ENCODE measurements at regions not wholly inside any gene's neighbourhood (a gene's known extent, or its start where the extent isn't known, plus 50 kb on each side); places are given as distances from the start of the nearest gene placed in this dataset.

GRCh38 chr14:94953541-94954260 lies 183.8 kb upstream of the GSC start:
- POLR2A ChIA-PET: interaction anchor here (0.7 to 1.2 kb wide), 2 partner anchors 12 to 471 kb away, joined by 3 to 5 read pairs; no protein-coding TSS in a partner anchor
- no peak for DNase-seq (ENCODE audit: low spot score)
- H3K4me3 ChIP-seq (ENCODE audit: low read depth, low read length, poor library complexity, severe bottlenecking): no peak overlapping the region
- H3K79me2 ChIP-seq (ENCODE audit: insufficient read depth, low read depth, low read length): no peaks in the 10 kb centered on the region
- no peak overlapping the region for H2AFZ ChIP-seq (ENCODE audit: low read length)
- H4K20me1 ChIP-seq (ENCODE audit: insufficient read depth, low read length): no peaks in the 10 kb centered on the region
- H3K27ac ChIP-seq (ENCODE audit: low read depth, low read length, poor library complexity, severe bottlenecking): no peak overlapping the region
- BruUV-seq (replicated peaks): no TSS peak
- CTCF ChIA-PET (ENCODE audit: unreplicated experiment): no interaction called here
- H3K36me3 ChIP-seq (ENCODE audit: insufficient read depth, low read length): no peaks in the 10 kb centered on the region
- intact Hi-C loops (cut with micrococcal nuclease; ENCODE audit: unreplicated experiment): no loop called here
- H3K9me3 ChIP-seq (ENCODE audit: low read length): no peaks in the 10 kb centered on the region
- no peak overlapping the region for H3K4me2 ChIP-seq (ENCODE audit: low read length)
- H3K4me1 ChIP-seq (ENCODE audit: insufficient read depth, low read length, poor library complexity, severe bottlenecking): no peaks in the 10 kb centered on the region
- no peak for TF ChIP-seq CTCF (conservative IDR thresholded peaks at IDR 0.05; ENCODE audit: low read length)
- no peaks in the 10 kb centered on the region for H3K9me2 ChIP-seq (ENCODE audit: insufficient read depth, low read length)

GRCh38 chr14:94952097-94952496 lies 182.2 kb upstream of the GSC start:
- no peak for TF ChIP-seq EZH2phosphoT487 (IDR thresholded peaks at IDR 0.05; ENCODE audit: borderline replicate concordance, low read depth, low read length)
- TF ChIP-seq CTCF (conservative IDR thresholded peaks at IDR 0.05; ENCODE audit: low read length): no peak
- H3K79me2 ChIP-seq (ENCODE audit: insufficient read depth, low read depth, low read length): no peaks in the 10 kb centered on the region
- intact Hi-C loops (cut with micrococcal nuclease; ENCODE audit: unreplicated experiment): no loop called here
- no peak overlapping the region for H3K4me2 ChIP-seq (ENCODE audit: low read length)
- H4K20me1 ChIP-seq (ENCODE audit: insufficient read depth, low read length): no peaks in the 10 kb centered on the region
- H3K27ac ChIP-seq (ENCODE audit: low read depth, low read length, poor library complexity, severe bottlenecking): no peak overlapping the region
- H2AFZ ChIP-seq (ENCODE audit: low read length): no peak overlapping the region
- POLR2A ChIA-PET: no interaction called here
- no peaks in the 10 kb centered on the region for H3K9me3 ChIP-seq (ENCODE audit: low read length)
- CTCF ChIA-PET (ENCODE audit: unreplicated experiment): no interaction called here
- H3K36me3 ChIP-seq (ENCODE audit: insufficient read depth, low read length): no peaks in the 10 kb centered on the region
- H3K4me3 ChIP-seq (ENCODE audit: low read depth, low read length, poor library complexity, severe bottlenecking): no peak overlapping the region
- no peaks in the 10 kb centered on the region for H3K4me1 ChIP-seq (ENCODE audit: insufficient read depth, low read length, poor library complexity, severe bottlenecking)
- no peak for DNase-seq (ENCODE audit: low spot score)
- H3K9me2 ChIP-seq (ENCODE audit: insufficient read depth, low read length): no peaks in the 10 kb centered on the region
- BruUV-seq (replicated peaks): no TSS peak

GRCh38 chr14:94946244-94946643 lies 176.3 kb upstream of the GSC start:
- CTCF ChIA-PET (ENCODE audit: unreplicated experiment): no interaction called here
- TF ChIP-seq CTCF (conservative IDR thresholded peaks at IDR 0.05; ENCODE audit: low read length) (no peak), EZH2phosphoT487 (IDR thresholded peaks at IDR 0.05; ENCODE audit: borderline replicate concordance, low read depth, low read length) (no peak)
- H2AFZ ChIP-seq (ENCODE audit: low read length): no peak overlapping the region
- H3K79me2 ChIP-seq (ENCODE audit: insufficient read depth, low read depth, low read length): no peaks in the 10 kb centered on the region
- no peak overlapping the region for H3K27ac ChIP-seq (ENCODE audit: low read depth, low read length, poor library complexity, severe bottlenecking)
- H4K20me1 ChIP-seq (ENCODE audit: insufficient read depth, low read length): no peaks in the 10 kb centered on the region
- intact Hi-C loops (cut with micrococcal nuclease; ENCODE audit: unreplicated experiment): no loop called here
- no peaks in the 10 kb centered on the region for H3K4me1 ChIP-seq (ENCODE audit: insufficient read depth, low read length, poor library complexity, severe bottlenecking)
- BruUV-seq (replicated peaks): no TSS peak
- no peak overlapping the region for H3K4me3 ChIP-seq (ENCODE audit: low read depth, low read length, poor library complexity, severe bottlenecking)
- no peaks in the 10 kb centered on the region for H3K36me3 ChIP-seq (ENCODE audit: insufficient read depth, low read length)
- no peak for DNase-seq (ENCODE audit: low spot score)
- POLR2A ChIA-PET: no interaction called here
- no peaks in the 10 kb centered on the region for H3K9me3 ChIP-seq (ENCODE audit: low read length)
- H3K4me2 ChIP-seq (ENCODE audit: low read length): no peak overlapping the region
- H3K9me2 ChIP-seq (ENCODE audit: insufficient read depth, low read length): no peaks in the 10 kb centered on the region

Data from OCI-LY7 (cell line).